ENCODE measurements at regions not wholly inside any gene's neighbourhood (a gene's known extent, or its start where the extent isn't known, plus 50 kb on each side); places are given as distances from the start of the nearest gene placed in this dataset.

- DNase-seq (ENCODE audit: low spot score) = no peak
- ChIA-PET CTCF (no interaction called here), POLR2A (no interaction called here)
- Mint-ChIP-seq H3K4me1 (no peaks in the 10 kb centered on the region), H3K9me3 (no peaks in the 10 kb centered on the region), H3K27ac (no peak overlapping the region), H3K4me3 (no peak overlapping the region), H3K27me3 (ENCODE audit: low read depth) (no peaks in the 10 kb centered on the region), H3K36me3 (no peaks in the 10 kb centered on the region)
- no peak for TF ChIP-seq ATF2 (CRISPR knock-in tag; IDR thresholded peaks at IDR 0.05; ENCODE audit: borderline replicate concordance, low read depth)
- no peak for TF ChIP-seq ZNF138 (CRISPR knock-in tag; conservative IDR thresholded peaks at IDR 0.05)
- TF ChIP-seq RORB (CRISPR knock-in tag; IDR thresholded peaks at IDR 0.05) = no peak
- no peak for TF ChIP-seq HMGA2 (CRISPR knock-in tag; IDR thresholded peaks at IDR 0.05)
- TF ChIP-seq TEAD4 (CRISPR knock-in tag; IDR thresholded peaks at IDR 0.05) = no peak
- TF ChIP-seq MYBL2 (CRISPR knock-in tag; IDR thresholded peaks at IDR 0.05) = no peak
- no peak for TF ChIP-seq MXD4 (CRISPR knock-in tag; IDR thresholded peaks at IDR 0.05; ENCODE audit: borderline replicate concordance)
- no peak for TF ChIP-seq CREB1 (CRISPR knock-in tag; IDR thresholded peaks at IDR 0.05)
- TF ChIP-seq ZBTB21 (CRISPR knock-in tag; IDR thresholded peaks at IDR 0.05; ENCODE audit: borderline replicate concordance) = no peak
- TF ChIP-seq JAZF1 (CRISPR knock-in tag; IDR thresholded peaks at IDR 0.05) = no peak
- no peak for TF ChIP-seq JUN (CRISPR knock-in tag; IDR thresholded peaks at IDR 0.05)
- no peak for TF ChIP-seq E2F1 (CRISPR knock-in tag; IDR thresholded peaks at IDR 0.05)
- no peak for TF ChIP-seq SOX15 (CRISPR knock-in tag; IDR thresholded peaks at IDR 0.05)
- no peak for TF ChIP-seq FOXP4 (CRISPR knock-in tag; IDR thresholded peaks at IDR 0.05)
- no peak for ATAC-seq
Observed at GRCh38 chr9:11148189-11148588, 535.4 kb upstream of the PTPRD start.

- H3K27ac Mint-ChIP-seq = no peak overlapping the region
- ATAC-seq (peak; percentile 96), DNase-seq (ENCODE audit: low spot score) (peak; percentile 68)
- ChIA-PET CTCF (interaction anchor here (0.7 to 1.1 kb wide), 4 partner anchors 45 to 265 kb away, joined by 3 to 4 read pairs (median 3); no protein-coding TSS in a partner anchor), POLR2A (no interaction called here)
- no peaks in the 10 kb centered on the region for H3K36me3 Mint-ChIP-seq
- no peaks in the 10 kb centered on the region for H3K4me1 Mint-ChIP-seq
- no peaks in the 10 kb centered on the region for H3K27me3 Mint-ChIP-seq (ENCODE audit: low read depth)
- TF ChIP-seq HMGXB4 (CRISPR knock-in tag; IDR thresholded peaks at IDR 0.05) (no peak), CTCF (IDR thresholded peaks at IDR 0.05) (0 out of 2 replicates have a peak, but pooled peaks have one; percentile 32)
- no peaks in the 10 kb centered on the region for H3K9me3 Mint-ChIP-seq
- H3K4me3 Mint-ChIP-seq = no peak overlapping the region
Observed at GRCh38 chr9:11149065-11149464, 536.3 kb upstream of the PTPRD start.

- peaks cover 32% of the 10 kb centered on the region for H3K9me3 Mint-ChIP-seq
- ATAC-seq (no peak), DNase-seq (ENCODE audit: low spot score) (no peak)
- H3K4me3 Mint-ChIP-seq = no peak overlapping the region
- CTCF ChIA-PET = no interaction called here
- no peaks in the 10 kb centered on the region for H3K4me1 Mint-ChIP-seq
- no peak for TF ChIP-seq ZNF317 (CRISPR knock-in tag; IDR thresholded peaks at IDR 0.05; ENCODE audit: borderline replicate concordance, low read depth)
- no peak for TF ChIP-seq ELF4 (CRISPR knock-in tag; IDR thresholded peaks at IDR 0.05; ENCODE audit: low read depth)
- TF ChIP-seq ZNF219 (CRISPR knock-in tag; IDR thresholded peaks at IDR 0.05; ENCODE audit: borderline replicate concordance) = no peak
- TF ChIP-seq CREM (CRISPR knock-in tag; IDR thresholded peaks at IDR 0.05) = no peak
- POLR2A ChIA-PET = no interaction called here
- H3K36me3 Mint-ChIP-seq = peaks cover 11% of the 10 kb centered on the region
- no peak overlapping the region for H3K27ac Mint-ChIP-seq
- no peaks in the 10 kb centered on the region for H3K27me3 Mint-ChIP-seq (ENCODE audit: low read depth)
Observed at GRCh38 chr9:11158063-11158462, 545.3 kb upstream of the PTPRD start.
